HG02943 (cell line): ENCODE measurements at regions not wholly inside any gene's neighbourhood (a gene's known extent, or its start where the extent isn't known, plus 50 kb on each side); places are given as distances from the start of the nearest gene placed in this dataset.

Source experiments
- ATAC-seq: cut with Tn5 transposase; IDR thresholded peaks from one replicate; pipeline ENCODE4 v1.9.1; 2021; ENCODE audit warnings: mild to moderate bottlenecking, low read depth, moderate library complexity; ENCODE audit not compliant: unreplicated experiment

DNA sequence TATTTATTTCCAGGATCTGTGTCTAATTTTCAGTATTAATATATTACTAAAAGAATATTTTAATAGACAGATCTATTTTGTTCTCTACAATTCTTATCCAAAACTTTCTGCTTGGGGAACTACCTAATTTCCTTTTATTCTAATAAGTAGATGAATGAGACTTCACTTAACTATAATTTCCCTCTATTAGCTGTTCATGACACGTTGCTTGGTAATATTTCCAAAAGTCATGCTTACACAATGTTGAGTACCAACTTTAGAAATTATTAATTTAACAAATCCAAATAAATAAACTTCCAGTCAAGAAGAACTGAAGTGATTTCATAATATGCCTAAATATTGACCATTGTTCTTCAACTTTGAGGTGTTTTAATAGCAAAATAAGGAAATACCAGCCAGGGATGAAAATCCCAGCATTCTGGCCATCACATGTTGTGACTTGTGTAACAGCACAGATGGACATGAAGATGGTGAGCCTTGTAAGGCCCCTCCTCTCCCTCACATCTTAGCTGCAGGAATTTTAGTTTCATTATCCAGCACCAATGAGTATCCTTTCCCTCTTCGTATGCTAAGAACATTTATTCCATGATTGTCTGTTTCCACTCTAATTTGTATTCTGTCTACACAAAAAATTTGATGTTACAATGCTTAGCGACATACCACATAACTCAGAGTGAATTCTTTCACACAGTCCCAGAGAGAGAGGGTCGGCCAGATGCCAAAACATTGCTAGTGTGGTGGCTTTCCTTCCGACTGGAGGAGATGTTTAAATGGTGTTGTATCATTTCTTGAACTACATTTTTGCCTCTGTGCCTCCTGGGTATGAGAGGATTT is 137.5 kb downstream of the FOXA2 start:
- ATAC-seq = no peak

DNA sequence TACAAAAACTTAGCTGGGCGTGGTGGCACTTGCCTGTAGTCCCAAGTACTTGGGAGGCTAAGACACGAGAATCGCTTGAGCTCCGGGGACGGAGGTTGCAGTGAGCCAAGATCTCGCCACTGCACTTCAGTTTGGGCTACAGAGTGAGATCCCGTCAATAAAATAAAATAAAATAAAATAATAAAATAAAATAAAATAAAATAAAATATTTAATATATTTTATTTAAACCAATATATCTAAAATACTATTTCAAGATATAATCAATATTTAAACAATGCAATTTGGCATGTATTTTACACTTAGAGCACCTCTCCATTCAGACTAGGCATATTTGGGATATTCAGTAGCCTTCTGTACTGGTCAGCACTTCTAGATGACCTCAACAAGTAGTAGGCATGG is 142.1 kb downstream of the FOXA2 start:
- ATAC-seq = no peak

GRCh38 chr20:22438926-22439325 is 145.4 kb downstream of the FOXA2 start:
- no peak for ATAC-seq

GRCh38 chr20:22438346-22438745 is 146.0 kb downstream of the FOXA2 start:
- no peak for ATAC-seq

DNA sequence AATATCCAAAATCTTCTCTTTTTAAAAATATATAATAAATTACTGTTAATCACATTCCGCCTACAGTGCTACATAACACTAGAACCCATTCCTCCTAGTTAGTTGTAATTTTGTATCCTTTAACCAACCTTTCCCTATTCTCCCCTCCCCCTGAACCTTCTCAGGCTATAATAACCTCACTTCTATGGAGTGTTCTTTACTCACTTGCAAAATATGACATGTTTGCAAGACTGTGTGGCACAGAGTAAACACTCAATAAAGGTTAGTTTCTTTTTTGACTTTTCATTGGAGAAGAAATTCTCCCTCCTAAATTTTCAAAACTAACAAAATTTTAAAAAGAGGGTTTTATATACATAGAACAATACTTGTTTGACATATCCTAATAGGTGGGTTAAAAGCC is 147.0 kb downstream of the FOXA2 start:
- ATAC-seq = no peak

- no peak for ATAC-seq
Measured at GRCh38 chr20:22431419-22431818, 153.0 kb downstream of the FOXA2 start.

GRCh38 chr20:22430746-22431168 is 153.6 kb downstream of the FOXA2 start:
- no peak for ATAC-seq

DNA sequence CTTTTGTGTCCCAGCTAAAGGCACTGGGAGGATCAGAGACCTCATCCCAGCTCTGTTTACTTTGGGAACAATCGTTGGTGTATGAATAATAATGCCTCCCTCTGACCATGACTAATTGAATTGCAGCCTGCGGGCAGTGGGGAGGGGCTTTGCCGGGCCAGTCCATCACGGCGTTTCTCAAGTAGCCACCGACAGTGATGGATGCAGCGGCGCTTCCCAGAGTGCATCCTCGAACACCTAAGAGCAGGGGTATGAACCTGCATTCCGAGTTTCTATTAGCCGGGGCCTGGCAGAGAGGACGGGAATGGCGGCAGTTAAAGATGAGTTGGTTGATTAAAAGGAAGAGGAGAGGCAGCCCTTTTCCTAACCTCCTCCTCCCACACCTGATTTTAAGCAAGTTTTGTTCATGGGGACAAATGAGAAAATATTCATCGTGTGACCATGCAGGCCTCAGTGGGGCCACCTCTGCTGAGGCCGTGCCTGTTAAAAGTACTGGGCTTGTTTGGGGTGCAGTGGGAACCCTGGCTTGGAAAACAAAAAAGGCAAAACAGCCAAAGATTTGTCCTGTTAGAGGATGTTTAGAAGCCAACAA is 154.1 kb downstream of the FOXA2 start:
- no peak for ATAC-seq

DNA sequence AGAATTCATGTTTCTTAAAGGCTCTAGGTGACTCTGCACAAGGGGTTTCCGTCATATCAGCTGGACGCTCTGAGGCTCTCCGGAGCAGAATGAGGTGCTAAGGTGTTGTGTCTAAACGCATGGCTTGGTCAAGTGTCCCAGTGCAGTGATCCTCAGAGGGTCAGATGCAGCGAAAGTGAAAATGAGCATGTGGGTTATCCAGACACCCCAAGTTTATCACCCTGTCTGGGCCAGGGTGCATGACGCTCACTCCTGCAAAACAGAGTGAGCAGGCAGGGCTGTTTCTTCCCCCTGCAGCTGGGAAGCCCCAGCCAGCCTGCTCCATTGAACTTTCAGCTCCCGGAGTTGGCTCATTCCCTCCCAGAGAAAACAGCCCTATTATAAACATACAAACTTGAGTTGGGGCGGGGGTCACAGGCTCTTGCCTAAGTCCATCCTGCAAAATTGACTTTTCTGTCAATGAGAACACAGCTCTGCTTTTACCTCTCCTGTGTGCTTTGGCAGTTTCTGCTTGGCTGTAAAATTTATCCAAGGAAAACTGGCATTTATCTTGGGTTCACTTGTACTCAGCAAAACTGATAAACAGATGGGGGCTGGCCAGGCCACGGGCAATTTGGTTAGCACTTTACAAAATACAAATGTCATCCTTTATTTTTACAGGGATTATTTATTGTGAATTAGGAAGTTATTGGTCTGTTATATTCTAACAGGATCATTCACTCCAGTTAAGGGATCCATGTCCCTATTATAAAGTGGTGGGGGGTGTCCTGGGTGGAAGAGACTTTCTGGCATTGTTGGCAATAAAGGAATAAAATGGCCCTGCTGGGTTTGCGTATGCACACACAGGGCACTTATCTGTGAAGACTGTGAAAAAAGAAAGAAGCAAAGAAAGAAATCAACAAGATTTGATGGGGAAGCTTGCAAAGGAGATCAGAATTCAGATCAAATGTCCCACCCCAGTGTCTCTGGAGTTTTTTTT is 154.9 kb downstream of the FOXA2 start:
- ATAC-seq = no peak

DNA sequence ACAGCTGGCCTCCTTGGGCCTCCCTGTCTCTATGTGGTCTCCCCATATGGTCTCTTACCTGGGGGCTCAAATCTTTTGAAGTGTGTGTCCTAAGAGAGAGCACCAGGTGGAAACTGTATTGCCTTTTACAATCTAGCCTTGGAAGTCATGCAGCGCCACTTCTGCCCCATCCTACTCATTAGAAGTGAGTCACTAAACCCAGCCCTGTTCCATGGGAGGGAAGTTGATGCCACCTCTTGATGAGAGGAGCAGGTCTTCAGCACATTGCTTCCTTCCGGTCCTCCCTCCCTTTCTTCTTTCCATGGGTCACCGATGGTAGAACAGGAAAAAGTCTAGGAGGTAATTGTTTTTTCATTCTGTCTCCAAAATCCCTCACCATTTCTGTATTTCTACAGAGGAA is 156.3 kb downstream of the FOXA2 start:
- ATAC-seq = no peak

GRCh38 chr20:22426772-22427171 is 157.6 kb downstream of the FOXA2 start:
- ATAC-seq = no peak

DNA sequence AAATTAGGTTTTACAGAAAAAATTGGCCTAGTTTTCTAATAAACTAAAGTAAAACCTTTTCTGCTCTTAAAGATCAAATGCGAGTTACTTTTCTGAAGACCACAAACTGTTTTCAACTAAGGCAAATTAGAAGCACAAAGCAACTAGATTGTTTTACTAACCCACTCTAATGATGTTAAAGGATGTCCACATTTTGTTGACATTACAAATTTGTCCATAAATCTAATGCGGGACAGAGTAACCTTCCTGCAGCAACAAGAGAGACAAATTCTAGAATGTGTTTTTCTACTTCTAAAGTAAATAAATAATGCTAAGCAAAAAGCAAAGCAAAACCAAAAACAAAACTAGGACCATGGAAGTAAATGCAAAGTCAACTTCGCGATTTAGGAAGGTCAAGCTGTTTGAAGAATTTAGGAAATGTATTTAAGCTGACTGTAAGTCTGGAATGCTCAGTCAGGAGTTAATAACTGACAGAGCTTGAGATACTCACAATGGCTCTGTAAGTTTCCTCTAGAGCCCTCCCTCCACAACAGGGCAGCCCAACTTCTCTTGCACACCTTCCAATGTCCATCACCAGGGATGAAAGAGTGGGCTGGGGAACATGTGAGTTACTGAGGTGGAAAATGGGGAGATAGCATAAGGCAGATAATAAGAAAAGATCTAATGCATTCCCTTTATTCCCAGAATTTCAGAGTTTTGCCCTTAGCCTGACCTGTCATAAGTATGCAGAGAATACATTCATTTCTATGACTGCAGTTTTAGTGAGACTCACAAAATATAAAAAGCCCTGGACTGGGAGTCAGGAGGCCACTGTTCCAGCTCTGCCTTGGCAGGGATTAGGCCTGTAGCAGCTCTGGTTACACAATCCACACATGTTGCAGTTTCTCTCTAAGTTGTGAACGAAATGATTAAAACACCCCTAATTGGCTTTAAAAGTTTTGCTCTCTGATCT is 158.8 kb downstream of the FOXA2 start:
- no peak for ATAC-seq

GRCh38 chr20:22423190-22423832 is 161.1 kb downstream of the FOXA2 start:
- ATAC-seq = no peak

GRCh38 chr20:22420116-22420598 is 164.2 kb downstream of the FOXA2 start:
- no peak for ATAC-seq

DNA sequence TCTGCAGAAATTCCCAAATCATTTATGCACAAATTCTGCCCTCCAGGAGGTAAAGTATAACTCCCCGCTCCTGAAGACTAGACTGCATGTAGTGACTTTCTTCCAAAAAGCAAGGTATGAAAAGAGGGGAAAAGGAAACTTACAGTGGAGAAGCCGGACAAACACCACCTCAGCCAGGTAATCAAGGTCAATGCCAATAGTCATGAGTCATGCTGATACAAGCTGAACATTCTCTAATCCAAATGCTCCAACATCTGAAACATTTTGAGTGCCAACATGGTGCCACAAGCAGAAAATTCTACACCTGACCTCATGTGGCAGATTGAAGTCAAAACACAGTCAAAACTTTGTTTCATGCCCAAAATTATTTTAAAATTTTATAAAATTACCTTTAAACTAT is 165.6 kb downstream of the FOXA2 start:
- no peak for ATAC-seq

- no peak for ATAC-seq
Measured at GRCh38 chr20:22414305-22414742, 170.0 kb downstream of the FOXA2 start.

DNA sequence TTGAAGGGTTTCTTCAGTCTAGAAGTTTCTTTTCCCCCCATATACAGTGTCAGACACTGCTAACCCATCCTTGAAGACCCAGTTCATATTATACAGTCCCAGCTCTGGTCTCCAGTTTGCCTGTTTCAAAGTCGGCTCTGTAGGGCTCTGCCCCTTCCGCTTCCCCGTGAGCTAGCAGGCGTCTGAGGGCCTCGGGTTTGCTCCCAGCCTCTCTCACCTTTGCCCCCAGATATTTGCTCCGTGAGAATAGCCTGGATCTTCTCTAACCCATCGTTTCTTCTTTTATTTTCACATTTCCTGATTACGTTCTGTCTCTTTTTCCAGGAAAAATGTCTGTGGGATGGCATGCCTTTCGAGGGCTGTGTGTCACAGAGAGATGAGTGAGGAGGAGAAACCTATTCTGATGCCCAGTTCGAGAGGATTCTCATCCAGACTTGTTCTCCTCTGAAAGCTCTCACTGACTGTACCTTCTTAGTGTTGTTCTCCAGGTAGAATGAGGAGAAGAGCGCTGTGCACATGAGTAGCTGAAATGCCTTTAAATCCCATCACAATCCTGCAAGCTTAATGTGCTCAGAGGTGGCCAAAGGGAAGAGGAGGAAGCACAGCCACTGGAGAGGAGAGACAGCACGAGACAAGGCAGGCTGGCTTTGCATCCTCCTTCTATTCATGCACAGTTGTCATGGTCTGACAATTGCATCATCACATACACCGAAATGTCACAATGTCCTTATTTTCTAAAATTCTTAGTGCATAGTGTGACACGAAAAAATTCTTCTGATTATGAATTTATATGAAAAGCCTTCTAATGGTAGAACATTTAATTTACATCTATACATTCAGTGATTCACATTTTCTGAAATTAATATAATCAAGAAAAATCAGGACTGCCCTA is 171.1 kb downstream of the FOXA2 start:
- ATAC-seq = no peak
